HG02973 (cell line): ENCODE measurements at regions not wholly inside any gene's neighbourhood (a gene's known extent, or its start where the extent isn't known, plus 50 kb on each side); places are given as distances from the start of the nearest gene placed in this dataset.

Source experiments
- ATAC-seq: cut with Tn5 transposase; IDR thresholded peaks from one replicate; pipeline ENCODE4 v1.9.1; 2021; ENCODE audit warnings: moderate library complexity; ENCODE audit not compliant: unreplicated experiment

DNA sequence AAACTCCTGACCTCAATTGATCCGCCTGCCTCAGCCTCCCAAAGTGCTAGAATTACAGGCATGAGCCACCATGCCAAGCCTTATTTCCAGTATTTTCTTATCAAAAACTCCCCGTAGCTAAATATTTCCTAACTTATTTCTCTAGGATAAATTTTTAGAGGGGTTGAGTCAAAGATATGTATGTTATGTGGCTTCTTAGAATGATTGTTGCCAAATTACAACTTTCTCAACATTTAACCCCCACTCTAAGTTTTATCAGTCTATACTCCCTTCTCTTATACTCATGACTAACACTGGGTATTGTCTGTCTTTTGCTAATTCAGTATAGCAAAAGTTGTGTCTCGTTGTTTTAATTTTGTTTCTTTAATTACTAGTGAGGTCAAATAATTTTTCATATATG lies 187.7 kb upstream of the LNX1 start:
- no peak for ATAC-seq

DNA sequence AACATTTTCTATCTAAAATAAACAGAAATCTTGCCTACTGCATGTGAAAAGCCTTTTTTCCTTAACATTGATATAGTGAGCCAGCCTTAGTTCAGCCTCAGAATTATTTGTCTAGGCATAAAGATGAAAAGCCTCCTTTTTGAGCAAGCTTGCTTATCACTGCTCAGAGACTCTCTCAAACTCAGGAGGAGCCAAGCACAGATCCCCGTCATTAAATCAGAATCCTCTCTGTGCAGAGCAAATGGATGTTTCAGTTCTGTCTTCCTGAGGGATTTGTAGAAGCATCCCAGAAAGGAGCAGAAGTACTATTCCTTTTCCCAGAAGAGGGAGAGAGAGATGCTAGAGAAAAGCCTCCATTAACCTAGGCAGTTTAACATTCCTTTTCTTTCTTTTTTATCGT lies 186.9 kb upstream of the LNX1 start:
- no peak for ATAC-seq

DNA sequence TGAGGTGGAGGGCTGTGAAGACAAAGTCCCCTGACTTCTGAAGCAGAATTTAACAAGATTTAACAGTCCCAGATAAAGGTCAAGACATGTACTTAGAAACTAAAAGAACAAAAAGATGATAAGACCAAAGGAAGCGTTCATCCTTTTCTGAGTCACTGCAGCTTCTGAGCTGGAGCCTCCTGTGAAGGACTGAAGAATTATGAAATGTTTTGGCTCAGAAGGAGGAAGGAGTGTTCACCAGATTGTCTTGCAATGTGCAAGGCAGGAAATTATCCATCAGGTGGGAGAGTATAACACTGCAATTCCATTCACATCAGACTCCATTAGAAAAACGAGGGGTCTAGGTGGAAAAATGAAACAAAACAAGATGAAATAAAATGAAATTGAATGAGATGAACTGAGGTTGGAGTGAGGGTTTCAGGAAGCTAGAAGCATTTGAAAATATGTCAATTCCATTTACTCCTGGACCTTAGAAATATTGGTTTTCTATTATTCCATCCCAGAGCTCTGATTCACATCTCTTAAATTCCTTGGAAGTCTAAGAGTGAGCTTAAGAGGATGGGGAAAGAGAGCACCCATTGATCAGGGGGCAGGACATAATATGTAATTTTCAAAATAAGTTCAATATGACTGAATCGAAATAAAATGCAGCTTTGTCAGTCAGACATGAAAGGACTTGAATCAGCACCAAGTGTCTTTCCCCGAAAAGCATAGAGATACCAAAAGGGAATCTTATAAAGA lies 186.1 kb upstream of the LNX1 start:
- no peak for ATAC-seq

DNA sequence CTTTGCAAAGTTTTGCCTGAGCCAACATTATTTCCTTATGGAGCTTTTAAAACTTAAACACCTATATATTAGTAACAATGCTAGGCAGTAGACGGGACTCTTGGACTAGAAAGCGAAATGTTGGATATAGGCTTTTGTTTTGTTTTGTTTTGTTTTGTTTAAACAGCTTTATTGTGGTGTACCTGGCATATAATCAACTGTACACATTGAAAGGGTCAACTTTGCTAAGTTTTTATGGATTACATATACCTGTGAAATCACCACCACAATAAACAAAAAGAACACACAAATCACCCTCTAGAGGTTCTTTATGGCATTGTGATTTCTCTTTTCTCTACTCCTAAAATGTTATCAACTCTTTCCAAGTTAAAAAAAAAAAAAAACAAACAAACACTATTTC lies 184.9 kb upstream of the LNX1 start:
- ATAC-seq = no peak

DNA sequence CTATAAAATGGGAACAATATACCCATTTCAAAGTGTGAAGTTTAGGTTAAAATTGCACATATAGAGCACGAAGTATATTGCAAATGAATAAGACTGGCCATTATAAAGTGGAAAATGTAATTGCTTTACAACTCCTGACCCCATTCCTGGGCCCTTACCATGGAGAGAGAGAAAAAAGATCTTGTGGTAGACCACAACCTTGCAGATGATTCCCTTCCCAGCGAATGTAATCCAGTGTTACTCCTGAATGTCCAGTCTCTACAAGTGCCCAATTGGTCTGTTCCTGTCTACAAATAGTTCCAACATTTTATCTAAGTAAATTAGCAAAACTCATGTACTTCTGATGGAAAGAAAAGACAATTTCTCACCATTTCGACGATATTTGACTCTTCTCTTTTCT lies 184.1 kb upstream of the LNX1 start:
- no peak for ATAC-seq

DNA sequence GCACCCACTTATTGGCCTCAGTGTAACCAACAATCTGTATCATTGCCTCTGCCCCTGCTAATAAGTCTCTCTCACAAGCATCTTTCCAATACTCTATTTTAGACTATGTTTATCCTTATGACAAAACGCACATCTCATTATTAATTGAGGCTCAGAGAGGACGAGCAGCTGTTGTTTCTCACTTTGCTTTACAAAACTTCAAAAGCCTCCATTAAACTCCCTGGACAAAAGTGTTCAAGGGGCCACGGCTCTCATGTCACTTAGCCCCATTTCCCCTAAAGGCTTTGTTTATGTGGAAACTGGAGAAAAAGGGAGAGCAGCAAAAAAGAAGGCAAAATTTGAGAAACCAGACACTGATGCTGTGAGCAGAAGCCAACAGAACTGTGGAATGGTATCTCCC lies 180.0 kb upstream of the LNX1 start:
- ATAC-seq = no peak

DNA sequence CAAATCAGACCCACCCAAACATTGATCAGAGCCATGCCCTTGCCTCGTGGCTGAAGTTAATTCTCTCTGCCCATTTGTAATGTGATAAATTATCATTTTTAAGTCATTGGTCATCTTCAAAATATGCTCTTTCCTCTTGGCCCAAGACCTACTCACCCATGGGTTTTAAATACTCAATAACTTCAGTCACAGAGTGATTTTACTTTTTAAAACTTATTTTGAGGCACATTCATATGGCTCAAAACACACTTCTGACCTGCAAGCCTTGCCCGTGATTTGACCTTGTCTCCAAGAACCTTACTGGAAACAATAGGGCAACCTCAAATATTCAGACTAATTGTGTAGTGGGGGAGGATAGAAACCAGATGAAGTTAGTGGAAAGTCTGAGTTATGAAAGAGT lies 176.2 kb upstream of the LNX1 start:
- ATAC-seq = no peak

DNA sequence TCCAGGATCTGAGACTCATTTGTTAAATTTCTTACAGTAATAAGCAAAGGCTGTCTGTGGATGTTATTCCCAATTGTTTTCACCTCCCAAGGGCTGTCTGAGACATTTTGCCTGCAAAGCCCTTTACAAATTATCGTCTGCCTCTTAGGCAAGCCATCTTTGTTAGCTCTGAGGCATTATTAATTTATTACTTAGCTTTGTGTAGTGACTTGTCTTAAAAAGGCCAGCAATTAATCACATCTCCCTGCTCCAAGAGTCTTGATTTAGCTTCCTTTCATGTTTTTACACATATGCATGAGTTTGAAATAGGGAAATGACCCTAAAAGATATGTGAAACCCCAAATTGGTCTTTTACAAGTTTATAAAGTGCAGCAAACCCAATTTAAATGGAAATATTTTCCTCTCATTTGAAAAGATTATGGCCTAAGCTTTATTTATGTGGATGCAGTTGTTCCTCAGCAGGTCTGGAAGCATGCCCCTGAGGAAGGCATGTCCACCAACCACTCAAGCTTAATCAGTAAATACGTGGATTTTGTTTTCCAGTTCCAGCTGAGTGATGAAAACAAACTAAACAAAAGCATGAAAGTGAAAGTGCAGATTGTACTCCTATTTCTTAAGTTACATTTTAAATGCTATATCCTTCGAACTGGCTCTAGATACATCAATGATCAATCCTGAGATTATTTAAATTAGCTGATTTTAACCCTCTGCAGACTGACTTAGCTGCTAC lies 173.6 kb upstream of the LNX1 start:
- ATAC-seq = no peak

DNA sequence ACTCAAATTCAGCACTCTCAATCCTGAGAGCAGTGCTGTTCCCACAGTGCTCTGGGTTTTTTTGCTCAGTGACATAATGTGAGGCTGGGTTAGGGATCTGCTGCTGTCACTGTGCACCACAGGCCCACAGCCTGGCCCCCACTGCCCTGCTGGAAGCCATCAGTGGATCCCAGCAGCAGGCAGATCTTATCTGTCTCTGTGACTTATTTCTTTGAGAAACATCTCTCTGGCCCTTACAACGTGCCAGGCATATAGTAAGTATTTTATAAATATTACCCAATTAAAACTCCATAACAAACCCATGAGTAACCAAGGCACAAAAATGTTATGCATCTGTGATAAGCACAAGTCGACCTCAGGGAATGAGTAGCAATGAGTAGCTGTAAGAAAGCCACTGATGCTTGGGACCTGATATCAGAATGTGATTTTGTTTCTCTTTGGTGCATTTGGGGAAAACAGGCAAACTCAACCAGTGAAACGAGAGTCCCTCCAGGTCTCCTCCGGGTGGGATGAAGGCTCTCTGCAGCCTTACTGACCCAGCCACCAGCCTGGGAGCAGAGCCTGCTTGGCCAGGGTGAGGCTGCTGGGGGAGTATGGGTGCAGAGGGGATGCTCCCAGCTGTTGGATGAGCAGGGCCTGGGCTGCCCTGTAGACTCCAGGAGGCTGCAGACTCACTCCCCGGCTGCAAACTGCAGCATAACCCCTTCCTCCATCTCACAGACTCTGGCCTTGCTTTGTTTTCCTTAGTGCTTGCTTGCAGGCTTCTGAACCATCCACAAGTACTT lies 172.7 kb upstream of the LNX1 start:
- no peak for ATAC-seq

DNA sequence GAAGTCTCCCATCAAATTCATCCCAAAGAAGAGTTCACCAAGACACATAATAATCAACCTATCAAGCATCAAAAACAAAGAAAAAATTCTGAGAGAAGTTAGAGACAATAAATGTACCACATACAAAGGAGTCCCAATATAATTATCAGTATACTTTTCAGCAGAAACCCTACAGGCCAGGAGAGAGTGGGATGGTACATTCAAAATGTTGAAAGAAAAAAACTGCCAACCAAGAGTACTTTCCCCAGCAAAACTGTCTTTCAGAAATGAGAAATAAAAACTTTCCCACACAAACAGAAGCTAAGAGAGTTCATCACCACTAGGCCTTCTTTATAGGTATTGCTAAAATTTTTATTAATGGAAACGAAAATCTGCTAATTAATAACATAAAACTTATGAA lies 164.4 kb upstream of the LNX1 start:
- ATAC-seq = no peak

DNA sequence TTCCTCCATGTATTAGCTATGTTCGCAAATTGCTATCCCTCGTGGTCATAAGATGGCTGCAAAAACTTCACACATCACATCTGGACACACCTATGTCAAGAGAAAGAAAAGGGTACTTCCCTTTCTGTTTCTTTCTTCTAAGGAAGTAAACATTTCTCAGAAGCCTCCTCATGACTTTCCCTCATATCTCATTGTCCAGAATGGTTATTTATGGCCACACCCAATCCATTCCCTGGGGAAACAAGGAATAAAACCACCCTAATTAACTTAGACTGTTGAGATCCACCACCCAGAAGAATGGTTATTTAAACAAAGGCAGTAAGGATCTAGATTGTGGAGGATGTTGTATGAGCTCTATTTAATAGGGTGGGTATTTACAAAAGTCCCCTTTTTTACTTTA lies 160.8 kb upstream of the LNX1 start:
- ATAC-seq = no peak

DNA sequence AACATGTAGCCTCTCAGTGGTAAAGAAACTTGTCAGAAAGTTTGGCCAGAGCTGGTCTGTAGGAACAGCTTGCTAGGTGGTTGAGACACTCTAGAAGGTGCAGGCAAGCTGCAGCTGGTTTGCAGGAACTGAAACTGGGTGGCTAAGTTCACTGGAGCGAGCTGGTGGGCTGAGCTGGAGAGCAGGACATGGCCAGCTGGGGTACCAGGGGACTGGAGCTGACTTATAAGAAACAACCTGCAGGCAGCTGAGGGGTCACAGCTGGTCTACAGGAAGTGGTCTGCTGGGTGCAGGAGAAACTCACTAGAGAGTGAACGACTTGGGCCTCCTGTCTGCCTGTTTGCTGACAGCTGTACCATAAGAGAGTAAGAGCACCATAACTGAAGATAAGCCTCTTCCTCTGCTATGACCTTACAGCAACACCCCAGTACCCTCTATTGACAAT lies 157.1 kb upstream of the LNX1 start:
- peak; percentile 96 for ATAC-seq

DNA sequence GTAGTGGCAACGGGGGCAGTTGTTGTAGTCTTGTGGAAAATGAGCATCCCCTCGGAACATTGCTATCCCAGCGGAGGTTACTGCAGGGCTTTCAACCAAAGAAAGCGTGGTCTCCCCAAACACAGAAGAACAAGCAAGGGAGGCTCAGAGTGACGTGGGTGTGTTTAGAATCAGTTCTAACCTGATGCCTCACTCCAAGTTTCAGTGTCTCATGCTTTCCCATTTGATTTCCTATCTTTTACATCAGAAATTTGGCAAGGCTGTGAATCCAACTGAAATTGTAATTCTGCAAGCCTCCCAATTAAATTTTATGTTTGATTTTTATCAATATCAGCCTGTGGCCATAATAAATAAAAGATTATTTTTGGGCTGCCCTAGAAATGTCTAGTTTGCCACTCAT lies 156.1 kb upstream of the LNX1 start:
- no peak for ATAC-seq

DNA sequence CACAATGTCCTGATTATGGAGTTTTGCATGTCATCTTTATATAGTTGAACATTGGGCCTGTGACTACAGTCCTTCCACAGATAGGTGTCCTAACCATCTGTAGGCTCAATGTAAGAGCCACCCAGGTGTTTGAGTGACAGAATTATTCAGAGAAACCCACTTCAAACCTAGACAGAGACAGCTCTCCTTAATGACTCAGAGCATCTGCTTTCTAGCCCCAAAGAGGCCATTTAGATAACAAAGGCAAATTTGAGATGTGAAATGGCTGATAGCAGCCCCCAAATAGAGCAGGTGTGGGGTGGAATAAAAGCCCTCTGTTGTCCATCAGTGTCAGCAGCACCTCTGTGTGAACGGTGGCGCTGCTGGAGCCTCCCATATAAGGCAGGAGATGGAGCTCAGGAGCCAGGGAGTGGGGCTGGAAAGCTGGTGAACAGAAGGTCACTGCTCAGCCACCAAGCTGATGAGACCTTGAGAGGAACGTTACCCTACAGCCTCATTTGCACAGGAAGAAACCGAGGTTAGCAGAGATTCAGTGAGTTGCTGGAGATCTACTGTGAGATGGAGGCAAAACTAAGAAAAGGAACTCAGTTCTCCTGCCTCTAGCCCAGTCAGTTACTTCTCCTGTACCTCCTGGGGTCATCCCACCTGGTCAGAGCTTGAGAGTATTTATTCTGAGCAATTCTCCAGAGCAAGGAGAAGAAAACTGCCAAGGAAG lies 153.3 kb upstream of the LNX1 start:
- no peak for ATAC-seq

DNA sequence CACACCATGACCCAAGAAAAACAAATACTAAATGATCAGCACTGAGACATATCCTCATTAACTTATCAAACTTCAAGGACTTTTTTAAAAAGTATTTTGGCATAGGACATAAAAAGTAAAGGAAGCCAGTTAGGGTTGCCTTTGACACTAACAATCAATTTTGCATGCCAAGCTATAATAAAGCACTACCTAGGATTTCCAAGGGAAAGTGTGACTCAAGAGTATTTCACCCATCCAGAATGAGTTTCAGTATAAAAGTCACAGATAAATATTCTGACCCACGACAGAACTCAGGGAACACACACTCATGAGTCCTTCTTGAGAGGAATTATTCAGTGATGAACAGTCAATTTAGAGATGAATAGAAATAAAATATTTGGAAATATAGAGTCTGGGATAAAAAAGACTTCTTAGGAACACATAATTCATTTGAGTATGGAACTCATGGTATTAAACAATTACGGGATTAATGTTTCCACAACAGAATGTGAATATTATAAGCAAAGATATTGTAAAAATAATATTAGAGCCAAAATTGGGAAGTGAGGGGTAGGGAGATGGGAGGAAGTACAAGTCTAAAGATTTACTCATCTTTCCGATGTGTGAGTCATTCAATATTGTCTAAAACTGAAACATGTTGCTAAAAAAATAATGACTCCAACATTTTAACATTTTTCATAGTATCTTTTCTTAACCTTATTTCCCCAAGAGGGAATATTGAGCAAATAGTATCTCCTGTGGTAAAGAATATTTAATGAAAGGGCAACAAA lies 143.5 kb upstream of the LNX1 start:
- ATAC-seq = no peak

DNA sequence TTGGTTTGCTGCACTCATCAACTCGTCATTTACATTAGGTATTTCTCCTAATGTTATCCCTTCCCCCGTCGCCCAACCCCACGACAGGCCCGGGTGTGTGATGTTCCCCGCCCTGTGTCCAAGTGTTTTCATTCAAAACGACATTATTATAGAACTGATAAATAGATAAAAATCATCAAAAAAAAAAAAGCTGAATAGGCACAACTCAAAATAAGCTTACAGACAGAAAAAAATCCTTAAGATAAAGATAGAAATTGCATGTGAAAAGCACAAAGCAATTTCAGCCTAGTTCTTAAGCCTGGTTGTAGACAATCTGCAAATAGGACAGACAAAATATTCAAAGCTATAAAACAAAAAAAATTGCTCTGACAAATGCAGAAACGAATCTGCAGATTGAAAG lies 142.9 kb upstream of the LNX1 start:
- ATAC-seq = no peak

DNA sequence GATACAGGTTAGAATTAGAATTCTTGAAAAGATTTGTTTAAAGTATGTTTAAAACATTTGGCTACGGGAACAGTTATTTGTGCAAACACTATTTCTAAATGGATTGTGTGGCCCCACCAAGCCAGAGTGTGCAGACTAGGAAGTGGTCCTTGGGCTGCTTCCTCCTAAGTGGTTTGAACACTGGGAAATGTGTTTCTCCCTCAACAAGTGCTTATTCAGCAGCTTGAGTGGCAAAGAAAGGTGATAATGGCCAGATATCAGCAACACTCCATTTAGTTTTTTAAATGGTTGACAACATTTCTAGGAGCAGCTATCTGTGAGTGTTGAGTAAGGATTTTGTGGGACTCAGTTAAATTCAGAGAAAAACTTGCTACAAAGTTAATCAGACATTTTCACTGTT lies 141.4 kb upstream of the LNX1 start:
- ATAC-seq = no peak

DNA sequence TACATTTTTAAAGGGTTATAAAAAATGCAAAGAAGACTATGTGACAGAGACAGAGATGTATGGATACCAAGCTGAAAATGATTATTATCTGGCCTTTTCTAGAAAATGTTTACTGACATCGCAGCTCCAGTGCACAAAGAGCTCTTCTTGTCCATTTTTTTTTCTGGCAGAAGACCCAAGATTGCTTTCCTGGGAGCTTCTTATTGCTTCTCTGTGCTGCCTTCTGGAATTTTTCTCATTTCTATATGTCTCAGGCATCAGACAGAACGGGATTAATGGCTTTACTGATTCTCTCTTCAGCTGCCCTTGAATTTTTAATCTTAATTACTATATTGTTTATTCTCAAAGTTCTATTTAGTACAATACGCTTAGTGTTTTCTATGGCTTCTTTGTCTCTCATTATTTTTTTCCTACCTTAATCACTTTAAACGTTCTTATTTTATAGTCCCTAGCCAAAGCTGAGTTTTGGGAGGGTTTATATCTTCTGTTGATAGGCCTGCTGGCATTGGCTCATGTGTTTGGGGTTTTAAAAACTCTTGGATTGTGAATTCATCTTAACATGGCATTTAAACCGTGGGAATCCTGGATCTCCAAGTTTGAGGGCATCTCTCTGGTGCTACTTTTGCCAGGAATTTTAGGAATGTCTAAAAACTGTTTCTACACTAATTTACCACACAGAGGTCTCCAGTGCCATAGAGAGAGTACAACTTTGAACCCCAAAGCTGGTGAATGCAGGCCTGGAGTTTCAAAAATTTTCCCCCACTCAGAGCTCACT lies 138.9 kb upstream of the LNX1 start:
- no peak for ATAC-seq

DNA sequence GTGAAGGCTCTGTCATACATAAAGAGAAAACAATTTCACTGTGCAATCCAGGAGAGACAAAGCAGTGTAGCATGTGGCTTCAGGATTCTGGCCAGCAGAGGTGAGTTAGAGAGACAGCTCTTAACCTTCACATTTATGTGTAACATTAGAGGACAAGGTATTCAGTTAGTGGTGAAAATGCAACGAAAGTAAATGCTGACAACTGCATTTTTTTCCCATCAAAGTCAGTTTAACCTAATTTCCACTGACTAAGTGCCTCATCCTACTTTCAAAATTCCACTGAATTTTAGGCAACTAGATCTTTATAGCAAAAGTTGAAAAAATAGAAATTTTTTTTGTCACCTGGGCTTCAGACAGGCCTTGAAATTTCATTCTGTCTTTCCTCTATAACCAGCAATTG lies 130.8 kb upstream of the LNX1 start:
- no peak for ATAC-seq

DNA sequence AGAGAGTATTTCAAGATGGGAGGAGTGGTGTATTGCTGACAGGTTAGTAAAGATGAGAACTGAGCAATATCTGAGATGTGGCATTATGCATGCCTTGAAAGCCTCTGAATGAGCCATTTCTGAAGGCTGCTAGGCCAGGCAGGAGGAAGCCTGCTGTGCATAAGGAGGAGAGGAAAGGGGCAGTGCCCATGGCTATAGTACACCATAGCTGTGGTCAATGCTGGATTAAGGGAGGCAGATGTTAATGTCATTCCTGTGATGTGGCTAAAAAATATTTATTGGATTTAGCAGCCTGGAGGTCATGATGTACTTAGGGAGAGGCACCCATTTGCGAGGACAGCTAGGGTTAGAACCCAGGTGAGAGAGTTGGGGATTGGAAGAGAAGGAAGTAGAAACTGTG lies 130.0 kb upstream of the LNX1 start:
- no peak for ATAC-seq
